ENCODE measurements at regions not wholly inside any gene's neighbourhood (a gene's known extent, or its start where the extent isn't known, plus 50 kb on each side); places are given as distances from the start of the nearest gene placed in this dataset.

- no peak for DNase-seq (ENCODE audit: low read depth in 4 of 4, low spot score in 3 of 4)
Measured at GRCh38 chr18:38450876-38451275, 885.3 kb upstream of the CELF4 start.

GRCh38 chr18:38445804-38446145 is 880.2 kb upstream of the CELF4 start:
- no peak for DNase-seq (ENCODE audit: low read depth in 4 of 4, low spot score in 3 of 4)

- no peak for DNase-seq (ENCODE audit: low read depth in 4 of 4, low spot score in 3 of 4)
Measured at GRCh38 chr18:38444971-38445803, 879.6 kb upstream of the CELF4 start.

GRCh38 chr18:38427736-38428135 is 862.1 kb upstream of the CELF4 start:
- no peak for DNase-seq (ENCODE audit: low read depth in 4 of 4, low spot score in 3 of 4)

- DNase-seq (ENCODE audit: low read depth in 4 of 4, low spot score in 3 of 4), result no peak
Measured at GRCh38 chr18:38427234-38427633, 861.6 kb upstream of the CELF4 start.

GRCh38 chr18:38421872-38422615 is 856.4 kb upstream of the CELF4 start:
- no peak for DNase-seq (ENCODE audit: low read depth in 4 of 4, low spot score in 3 of 4)

- DNase-seq (ENCODE audit: low read depth in 4 of 4, low spot score in 3 of 4), result no peak
Measured at GRCh38 chr18:38421021-38421420, 855.4 kb upstream of the CELF4 start.

- DNase-seq (ENCODE audit: low read depth in 4 of 4, low spot score in 3 of 4), result no peak
Measured at GRCh38 chr18:38420611-38421010, 855.0 kb upstream of the CELF4 start.

GRCh38 chr18:38415811-38416210 is 850.2 kb upstream of the CELF4 start:
- DNase-seq (ENCODE audit: low read depth in 4 of 4, low spot score in 3 of 4), result no peak

- DNase-seq (ENCODE audit: low read depth in 4 of 4, low spot score in 3 of 4), result no peak
Measured at GRCh38 chr18:38413193-38413592, 847.6 kb upstream of the CELF4 start.

- no peak for DNase-seq (ENCODE audit: low read depth in 4 of 4, low spot score in 3 of 4)
Measured at GRCh38 chr18:38406607-38407006, 841.0 kb upstream of the CELF4 start.

GRCh38 chr18:38402509-38402908 is 836.9 kb upstream of the CELF4 start:
- DNase-seq (ENCODE audit: low read depth in 4 of 4, low spot score in 3 of 4), result no peak

- no peak for DNase-seq (ENCODE audit: low read depth in 4 of 4, low spot score in 3 of 4)
Measured at GRCh38 chr18:38397094-38397493, 831.5 kb upstream of the CELF4 start.

GRCh38 chr18:38386146-38386545 is 820.5 kb upstream of the CELF4 start:
- no peak for DNase-seq (ENCODE audit: low read depth in 4 of 4, low spot score in 3 of 4)

GRCh38 chr18:38369772-38370690 is 804.4 kb upstream of the CELF4 start:
- DNase-seq (ENCODE audit: low read depth in 4 of 4, low spot score in 3 of 4), result peak in 1 of 4 donors; percentile 4

GRCh38 chr18:38368886-38369285 is 803.3 kb upstream of the CELF4 start:
- DNase-seq (ENCODE audit: low read depth in 4 of 4, low spot score in 3 of 4), result no peak

GRCh38 chr18:38368246-38368645 is 802.6 kb upstream of the CELF4 start:
- no peak for DNase-seq (ENCODE audit: low read depth in 4 of 4, low spot score in 3 of 4)

GRCh38 chr18:38367473-38367872 is 801.9 kb upstream of the CELF4 start:
- DNase-seq (ENCODE audit: low read depth in 4 of 4, low spot score in 3 of 4), result no peak

- no peak for DNase-seq (ENCODE audit: low read depth in 4 of 4, low spot score in 3 of 4)
Measured at GRCh38 chr18:38362286-38362792, 796.7 kb upstream of the CELF4 start.

- no peak for DNase-seq (ENCODE audit: low read depth in 4 of 4, low spot score in 3 of 4)
Measured at GRCh38 chr18:38358805-38359657, 793.4 kb upstream of the CELF4 start.

Measured in right renal pelvis (tissue), 4 donors.